NCI-H774 (cell line): ENCODE measurements at regions not wholly inside any gene's neighbourhood (a gene's known extent, or its start where the extent isn't known, plus 50 kb on each side); places are given as distances from the start of the nearest gene placed in this dataset.
"Not testable (repeated sequence)": the region's sequence is repeated elsewhere in the genome, so short reads cannot be mapped to it uniquely, and the experiment has no call there.

Source experiments
- DNase-seq: peaks from one replicate; lab custom pipeline; 2025; lab: John Stamatoyannopoulos, UW

DNA sequence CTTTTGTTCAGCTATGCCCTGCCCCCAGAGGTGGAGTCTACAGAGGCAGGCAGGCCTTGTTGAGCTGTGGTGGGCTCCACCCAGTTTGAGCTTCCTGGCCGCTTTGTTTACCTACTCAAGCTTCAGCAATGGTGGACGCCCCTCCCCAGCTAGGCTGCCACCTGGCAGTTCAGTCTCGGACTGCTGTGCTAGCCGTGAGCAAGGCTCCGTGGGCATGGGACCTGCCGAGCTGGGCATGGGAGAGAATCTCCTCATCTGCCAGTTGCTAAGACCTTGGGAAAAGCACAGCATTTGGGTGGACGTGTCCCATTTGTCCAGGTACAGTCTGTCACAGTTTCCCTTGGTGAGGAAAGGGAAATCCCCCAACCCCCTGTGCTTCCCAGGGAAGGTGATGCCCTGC lies 270.0 kb upstream of the TCERG1L start:
- not testable (repeated sequence) for DNase-seq

DNA sequence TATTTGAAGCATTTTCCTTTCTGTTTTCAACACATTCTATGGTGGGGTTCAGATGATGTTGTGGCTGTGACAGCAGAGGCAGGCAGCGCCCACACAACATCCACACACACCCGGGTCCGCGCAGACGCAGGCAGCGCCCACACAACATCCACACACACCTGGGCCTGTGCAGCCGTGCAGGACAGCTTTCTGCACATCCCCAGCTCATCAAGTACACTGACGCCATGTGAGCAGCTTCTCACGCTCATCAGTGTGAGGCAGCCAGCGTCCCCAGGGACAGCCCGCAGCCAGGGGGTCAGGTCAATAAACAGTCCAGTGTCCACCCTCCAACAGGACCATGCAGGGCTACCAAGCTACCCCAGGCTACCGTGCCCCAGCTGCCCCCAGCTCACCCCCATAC lies 272.8 kb upstream of the TCERG1L start:
- no peak for DNase-seq

DNA sequence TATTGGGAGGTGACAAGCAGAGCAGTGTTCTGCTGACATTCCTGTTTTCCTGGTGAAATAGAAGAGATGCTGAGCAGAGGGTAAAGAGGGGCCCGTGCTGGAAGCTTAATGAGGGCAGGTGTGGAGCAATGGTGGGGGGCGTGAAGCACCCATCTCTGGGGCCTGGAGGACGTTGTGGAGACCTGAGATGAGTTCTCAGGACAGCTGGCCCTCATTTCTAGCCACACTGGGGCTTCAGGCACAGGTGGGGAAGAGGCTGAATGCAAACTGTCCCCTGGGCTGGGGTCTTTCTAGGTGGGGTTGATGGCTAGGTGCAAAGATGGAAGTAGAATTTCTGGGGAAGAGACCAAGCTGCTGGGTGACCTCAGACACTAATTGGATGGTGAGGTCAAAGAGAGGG lies 274.2 kb upstream of the TCERG1L start:
- DNase-seq = no peak

DNA sequence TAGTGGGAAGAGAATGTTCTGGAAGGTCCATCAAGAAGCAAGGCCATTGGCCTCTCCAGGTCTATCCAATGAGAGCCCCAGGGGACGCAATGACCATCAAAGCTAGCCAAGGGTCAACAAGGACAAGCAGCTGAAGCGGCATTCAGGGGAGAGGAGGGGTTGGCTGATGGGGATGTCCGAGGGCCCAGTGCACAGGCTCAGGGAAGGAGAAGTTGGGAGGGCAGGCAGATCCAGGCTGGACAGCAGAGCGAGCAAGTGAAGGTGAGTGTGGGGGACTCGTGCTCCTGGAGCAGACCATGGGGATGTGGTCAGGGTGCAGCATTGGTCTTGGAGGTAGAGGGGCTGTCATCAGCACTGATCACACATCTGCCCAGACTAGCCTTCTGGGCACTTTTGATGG lies 275.4 kb upstream of the TCERG1L start:
- no peak for DNase-seq

DNA sequence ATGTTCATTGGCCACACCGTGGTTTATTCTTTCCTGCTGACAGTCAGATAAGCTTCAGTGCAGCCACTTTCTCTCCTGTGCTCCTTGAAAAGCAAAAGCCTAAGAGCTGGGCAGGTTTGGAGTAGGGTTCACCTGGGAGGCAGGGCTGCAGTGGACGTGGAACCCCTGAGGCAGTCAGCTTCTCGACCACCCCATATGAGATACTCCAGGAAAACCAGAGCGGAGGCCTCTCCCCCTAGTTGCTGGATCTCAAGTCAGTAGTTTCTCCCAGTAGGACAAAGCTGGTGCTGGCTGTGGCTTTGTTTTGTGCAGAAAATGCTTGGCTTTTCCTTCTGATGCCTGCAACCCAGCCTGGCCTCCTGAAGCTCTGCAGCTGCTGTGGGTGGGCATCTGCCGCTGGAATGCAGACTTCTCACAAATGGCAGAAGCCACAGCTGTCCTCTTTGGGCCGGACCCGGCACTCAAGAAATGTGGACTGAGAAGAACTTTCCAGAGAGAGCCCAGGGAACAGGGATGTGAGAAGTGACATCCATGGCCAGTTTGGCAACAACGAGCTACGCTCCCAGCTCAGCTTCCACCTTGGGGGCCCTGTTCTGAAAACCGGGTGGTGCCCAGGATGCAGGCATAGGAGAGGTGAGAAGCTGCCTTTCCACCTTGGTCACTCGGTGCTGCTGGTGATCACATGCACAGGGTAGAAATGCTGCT lies 276.6 kb upstream of the TCERG1L start:
- DNase-seq = no peak

DNA sequence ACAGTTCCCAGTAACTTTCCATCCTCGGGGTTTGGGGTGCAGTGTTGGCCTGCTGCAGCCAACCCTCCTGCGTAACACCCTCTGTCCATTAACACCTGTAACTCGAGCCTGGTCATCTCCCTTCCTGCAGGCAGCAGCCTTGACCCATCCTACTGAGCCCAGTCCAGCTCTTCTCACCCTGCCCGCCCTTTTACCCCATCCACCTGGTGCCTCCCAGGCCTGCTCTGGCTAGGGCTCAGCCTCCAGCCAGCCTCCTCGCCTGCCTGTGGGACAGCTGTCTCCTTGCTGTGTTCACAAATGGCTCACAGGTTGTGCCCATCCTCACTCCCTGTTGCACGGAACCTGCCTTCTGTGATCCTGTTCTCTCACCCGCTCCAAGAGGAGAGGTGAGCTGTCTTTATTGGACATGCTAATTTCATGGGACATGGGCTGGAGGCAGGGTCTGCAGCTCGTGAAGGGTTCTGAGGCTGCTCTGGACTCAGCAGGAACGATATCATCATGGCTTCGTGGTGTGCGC lies 277.2 kb upstream of the TCERG1L start:
- DNase-seq = no peak

DNA sequence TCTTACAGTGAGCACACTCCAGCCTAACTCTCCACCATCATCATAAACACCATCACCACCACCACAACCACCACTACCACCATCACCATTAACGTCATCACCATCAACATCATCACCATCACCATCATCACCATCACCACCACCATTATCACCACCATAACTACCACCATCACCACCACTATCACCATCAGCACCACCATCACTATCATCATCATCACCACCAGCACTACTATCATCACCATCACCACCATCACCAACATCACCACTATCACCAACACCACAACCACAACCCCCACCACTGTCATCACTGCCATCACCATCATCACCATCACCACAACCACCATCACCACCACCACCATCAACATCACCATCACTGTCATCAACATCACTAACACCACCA lies 279.0 kb upstream of the TCERG1L start:
- no peak for DNase-seq

DNA sequence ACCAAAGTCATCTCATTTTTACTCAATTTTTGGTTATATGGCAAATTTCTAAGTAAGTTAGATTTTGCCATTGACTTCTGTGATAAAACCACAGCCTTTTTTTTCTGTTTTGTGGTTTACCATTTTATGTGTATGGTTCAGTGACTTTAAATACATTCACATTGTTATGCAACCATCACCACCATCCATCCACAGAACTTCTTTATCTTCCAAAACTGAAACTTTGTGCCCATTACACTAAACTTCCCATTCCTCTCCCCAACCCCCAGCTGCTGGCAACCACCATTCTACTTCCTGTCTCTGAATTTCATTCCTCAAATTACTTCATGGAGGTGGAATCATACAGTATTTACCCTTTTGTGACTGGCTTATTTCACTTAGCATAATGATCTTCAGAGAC lies 280.4 kb upstream of the TCERG1L start:
- DNase-seq = no peak

DNA sequence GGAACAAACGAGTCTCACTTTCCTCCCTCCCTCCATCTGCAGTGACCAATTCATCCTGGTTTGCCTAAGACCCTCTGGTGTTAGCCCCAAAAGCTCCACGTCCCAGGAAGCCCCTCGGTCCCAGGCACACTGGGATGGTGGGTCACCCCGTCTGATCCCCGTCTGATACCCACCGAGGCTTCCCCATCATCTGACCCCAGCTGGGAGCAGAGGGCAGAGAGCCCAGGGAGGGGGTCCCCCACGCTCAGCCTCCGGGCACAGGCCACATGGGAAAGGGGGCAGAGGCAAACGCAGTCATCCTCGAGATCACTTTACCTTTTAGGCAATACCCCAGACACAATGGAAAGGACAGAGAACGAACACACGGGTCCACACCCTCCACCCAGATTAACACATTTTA lies 291.6 kb upstream of the PPP2R2D start:
- DNase-seq = no peak

DNA sequence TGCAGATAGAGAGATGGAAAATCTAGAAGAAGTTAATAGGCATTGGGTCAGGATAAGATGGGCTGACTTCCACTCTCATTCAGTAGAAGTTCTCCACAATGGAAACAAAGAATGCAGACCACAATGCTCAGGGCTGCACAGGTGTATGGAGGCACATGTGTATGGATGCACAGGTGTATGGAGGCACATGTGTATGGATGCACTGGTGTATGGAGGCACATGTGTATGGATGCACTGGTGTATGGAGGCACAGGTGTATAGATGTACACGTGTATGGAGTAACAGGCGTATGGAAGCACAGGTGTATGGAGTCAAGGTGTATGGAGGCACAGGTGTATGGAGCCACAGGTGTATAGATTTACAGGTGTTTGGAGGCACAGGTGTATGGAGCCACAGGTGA lies 285.7 kb upstream of the PPP2R2D start:
- no peak for DNase-seq

DNA sequence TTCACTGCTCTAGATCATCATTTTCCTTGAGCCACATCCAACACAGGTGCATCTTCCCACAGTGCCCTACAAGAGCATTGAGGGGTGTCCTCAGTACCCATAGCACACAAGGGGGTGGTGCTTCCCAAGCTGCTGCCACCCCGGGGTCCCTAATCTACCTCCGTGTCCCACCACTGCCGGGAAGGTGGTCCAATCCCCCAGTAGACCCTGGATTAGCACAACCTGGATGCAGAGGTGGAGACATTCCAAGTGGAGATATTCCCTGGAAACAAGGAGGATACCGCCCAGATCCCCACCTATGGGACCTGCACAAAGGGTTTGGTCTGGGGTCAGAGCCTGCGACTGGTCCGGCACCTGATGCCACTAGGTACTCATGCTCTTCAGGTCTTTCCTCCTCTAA lies 284.8 kb upstream of the PPP2R2D start:
- DNase-seq = no peak

DNA sequence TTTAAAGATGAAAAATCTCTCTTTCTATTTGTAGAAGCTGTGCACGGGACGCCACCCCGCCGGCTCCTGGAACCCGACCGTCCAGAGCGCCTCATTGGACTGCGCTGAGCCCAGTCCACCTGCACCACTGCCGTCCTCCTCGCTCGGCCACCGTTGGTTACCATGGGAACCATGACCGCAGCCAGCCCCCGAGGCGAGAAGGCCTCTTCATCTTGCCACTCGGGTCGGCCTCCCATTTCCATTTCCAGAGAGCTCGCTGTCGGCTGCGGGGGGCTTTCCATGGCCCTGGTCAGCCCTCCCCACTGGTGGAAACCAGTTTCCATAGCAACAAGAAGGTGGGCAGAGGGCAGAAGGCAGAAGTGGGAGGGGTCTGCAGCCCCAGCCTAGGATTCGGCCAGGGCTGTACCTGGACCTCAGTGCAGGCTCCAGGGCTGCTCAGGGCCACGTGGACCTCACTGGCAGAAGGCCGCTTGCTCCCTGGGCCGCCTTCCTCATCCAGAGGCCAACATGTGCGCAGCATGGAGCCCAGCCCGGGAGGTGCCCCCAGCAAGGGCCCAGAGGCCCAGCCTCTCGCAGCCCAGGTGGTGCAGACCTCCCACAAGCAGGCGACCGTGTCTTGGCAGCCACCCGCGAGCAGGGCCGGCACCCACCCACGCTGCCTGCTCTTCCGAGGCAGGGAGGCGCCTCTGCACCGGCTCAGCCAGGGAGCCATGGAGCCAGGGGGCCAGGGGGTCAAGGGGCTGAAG lies 283.5 kb upstream of the PPP2R2D start:
- no peak for DNase-seq

DNA sequence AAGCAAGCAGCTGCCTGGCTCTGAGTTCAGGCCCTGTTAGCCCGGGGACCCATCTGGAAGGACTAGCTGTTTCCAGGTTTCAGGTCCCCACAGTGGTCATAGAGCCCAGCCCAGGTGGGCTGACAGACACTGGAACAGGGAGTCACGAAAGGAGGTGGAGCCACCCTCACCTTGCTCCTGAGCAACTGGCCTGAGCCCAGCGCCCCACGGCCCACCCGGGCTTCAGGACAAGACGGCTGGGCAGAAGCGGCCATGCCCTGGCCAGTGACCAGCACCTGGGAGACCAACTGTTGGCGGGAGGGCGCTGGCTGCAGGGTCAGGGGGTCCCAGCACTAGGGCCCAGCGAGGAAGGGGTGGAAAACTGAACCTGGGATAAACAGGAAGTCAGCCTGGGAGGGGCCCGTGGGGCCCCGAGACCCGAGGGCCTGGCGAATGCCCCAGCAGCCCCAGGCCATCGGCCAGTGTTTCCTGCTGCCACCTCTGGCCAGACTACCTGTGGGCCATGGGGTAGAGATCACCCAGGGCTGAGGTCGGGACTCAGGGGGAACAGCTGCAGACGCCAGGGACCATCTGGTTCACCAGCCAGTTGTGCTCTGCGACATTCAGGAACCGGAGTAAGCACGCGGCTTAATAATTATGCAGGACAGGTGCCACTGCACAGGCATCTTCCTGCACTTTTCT lies 282.1 kb upstream of the PPP2R2D start:
- no peak for DNase-seq

DNA sequence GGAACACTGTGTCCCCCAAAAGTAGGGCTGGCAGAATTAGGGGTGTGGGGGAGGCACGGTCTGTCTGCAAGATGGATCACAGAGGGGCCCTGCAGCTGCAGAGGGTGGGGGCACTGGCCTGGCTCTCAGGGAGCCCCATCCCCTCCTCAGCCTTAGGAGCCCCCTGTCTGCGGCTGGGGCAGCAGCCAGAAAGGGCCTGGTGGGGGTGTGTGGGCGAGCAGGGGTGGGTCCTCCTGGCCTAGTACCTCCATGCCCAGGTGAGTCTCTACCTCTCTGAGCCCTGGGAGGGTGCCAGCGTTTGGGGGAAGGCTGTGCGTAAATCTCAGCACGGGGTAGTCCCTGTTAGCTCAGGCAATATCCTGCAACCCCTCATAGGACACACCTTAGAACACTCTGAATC lies 280.5 kb upstream of the PPP2R2D start:
- no peak for DNase-seq

DNA sequence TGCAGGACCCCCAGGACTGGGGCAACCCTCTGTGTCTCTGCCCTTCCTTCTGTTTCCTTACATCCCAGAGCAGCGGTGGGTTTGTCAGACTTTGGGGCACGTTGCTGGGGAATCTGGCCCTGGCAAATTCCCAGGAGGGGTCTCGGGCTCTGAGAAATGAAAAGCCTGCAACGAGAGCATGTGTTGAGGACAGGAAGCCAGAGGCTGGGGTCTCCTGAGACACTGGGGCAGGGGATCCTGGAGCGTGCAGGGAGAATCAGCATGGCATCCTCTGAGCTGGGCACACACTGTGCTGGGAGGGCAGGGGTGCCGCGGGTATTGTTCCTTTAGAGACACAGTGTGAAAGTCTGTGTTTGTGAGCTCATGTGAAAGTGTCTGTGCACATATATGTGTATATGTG lies 279.9 kb upstream of the PPP2R2D start:
- no peak for DNase-seq

DNA sequence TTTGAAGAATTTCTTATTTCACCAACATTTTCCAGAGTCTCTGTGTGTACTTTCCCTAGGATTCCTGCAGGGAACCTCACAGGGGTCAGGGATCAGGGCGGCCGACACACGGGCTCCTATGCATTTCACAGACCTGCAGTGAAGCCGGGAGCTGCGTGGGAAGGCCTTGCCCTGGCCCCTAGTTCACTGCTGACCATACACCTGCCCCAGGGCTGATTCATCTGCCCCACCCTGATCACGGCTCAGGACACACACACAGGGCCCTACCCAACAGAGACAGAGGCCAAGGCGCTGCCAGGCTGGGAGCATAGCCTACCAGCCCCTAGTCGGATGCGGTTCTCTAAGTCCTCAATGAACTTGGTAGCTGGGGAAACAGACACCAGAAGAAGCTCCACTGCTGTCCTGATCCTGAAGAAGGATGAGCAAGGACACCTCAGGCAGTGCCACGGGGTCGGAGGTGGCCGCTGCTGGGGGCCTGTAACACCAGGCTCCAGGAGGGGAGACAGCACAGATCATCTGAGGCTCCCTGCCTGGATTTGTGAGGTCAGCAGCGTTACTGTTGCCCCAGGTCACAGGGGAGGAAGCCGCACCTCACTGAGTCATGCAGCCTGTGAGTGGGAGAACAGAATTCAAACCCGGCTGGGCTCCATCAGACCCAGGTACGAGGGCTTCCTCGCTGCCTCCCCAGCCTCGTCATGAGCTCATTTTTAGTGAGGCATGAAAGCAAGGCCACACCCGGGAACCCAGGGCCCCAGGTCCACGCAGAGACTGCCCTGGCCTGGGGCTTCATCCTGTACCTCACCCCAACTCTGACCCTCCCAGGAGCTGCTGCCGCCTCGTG lies 278.8 kb upstream of the PPP2R2D start:
- no peak for DNase-seq

DNA sequence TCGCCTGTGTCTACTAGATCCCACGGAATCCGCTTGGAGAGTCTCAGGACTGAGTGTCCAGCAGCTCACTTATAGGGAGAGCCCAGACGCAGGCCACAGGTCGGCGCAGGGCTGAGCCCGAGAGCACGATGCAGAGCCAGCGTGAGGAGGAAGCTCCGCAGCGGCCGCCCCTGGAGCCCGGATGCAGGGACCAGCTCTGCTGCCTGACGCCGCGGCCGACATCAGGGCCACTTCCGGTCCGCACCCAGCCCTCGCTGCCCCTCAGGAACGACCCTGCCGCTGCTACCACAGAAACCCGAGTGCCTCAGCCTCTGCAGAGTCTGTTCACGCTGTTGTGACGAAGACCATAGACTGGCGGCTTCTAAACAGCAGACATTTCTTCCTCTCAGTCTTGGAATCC lies 275.8 kb upstream of the PPP2R2D start:
- no peak for DNase-seq

DNA sequence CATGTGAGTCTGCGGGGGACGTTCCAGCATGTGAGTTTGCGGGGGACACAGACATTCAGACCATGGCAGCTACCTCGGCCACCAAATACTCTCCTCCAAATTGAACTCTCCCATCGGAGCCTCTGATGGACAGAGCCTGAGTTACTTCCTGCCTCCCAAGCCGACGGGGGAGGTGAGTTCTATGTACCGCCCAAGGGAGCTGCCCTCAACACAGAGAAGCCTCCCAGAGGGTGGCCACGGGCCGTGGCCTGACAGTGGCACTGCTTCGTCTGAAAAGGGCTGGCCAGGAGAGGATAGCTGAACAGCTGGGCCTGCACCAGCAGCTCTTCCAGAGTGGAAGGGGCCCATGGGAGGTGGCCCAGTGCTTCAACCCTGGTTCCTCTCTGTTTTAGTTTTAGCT lies 274.5 kb upstream of the PPP2R2D start:
- DNase-seq = no peak

DNA sequence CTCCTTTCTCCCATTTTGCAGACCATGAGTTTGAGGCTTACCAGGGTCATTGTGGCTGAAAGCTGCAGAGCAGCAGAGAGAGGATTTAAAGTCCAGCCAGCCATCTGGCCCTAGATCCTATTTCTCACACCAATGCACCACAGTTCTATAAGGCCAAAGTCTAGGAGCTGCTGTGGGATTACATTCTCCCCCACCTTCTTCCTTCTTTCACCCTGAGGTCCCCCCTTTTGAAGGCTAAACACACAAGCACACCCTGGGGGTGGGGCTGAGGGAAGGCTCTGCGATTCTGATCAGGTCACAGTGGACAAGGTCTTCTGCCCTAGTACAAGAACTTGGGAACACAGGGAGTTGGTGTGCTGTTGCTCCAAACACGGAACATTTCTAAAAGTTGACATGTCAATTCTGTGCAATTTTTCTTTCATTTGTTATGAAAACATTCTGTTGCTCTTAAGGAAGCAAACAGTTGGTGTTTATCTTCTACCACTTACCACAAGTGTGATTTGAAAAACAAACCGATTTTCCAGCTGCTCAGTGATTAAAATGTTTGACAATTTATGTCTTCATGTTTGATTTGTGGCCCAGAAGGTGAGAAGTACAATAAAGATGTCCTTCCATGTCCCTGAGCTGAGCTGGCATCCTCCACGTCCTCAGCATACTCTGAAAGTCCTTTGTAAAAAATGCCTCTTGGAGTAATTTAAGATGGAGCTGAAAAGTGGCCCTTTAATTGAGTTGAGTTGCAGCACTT lies 271.6 kb upstream of the PPP2R2D start:
- no peak for DNase-seq

DNA sequence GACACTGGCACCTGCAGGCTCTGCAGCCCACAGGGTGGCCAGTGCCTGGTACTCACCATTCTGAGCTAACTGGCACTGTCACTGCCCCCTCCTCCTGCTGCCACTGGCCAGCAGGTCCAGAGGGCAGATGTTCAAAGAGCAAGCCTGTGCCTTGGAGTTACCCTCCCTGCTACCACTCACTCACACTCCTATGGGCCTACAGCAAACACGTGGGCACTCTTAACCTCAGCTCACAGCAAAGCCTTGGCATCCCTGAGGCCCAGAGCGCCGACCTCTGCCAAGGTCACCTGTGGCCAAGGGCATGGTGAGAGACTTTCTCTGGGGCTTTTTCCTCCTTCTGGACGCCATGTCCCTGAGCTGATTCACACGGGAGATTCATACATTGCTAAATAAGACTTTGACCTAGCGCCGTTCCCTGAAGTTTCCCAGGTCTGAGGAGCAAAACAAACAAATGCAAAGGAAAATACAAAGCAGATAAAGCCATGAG lies 270.0 kb upstream of the PPP2R2D start:
- no peak for DNase-seq

DNA sequence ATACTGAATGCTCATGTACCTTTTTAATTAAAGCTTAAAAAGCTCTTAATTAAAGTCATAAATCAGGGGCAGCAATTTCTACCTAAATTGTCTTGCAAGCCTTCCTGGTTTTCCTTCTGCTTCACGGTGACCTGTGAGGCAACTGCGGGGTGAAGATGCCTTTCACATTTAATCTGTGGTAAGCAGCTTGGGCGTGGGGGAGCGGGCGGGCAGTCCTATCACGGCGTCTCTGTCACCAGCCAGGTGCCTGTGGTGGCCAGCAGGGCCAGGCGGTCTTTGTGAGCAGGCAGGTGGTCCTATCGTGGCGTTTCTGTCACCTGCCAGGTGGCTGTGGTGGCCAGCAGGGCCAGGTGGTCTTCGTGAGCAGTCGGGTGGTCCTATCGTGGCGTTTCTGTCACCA lies 269.2 kb upstream of the PPP2R2D start:
- no peak for DNase-seq
